HG03354 (cell line): ENCODE measurements at regions not wholly inside any gene's neighbourhood (a gene's known extent, or its start where the extent isn't known, plus 50 kb on each side); places are given as distances from the start of the nearest gene placed in this dataset.

ENCODE experiments used
- ATAC-seq: cut with Tn5 transposase; IDR thresholded peaks from one replicate; pipeline ENCODE4 v1.9.1; 2021; ENCODE audit warnings: mild to moderate bottlenecking; ENCODE audit not compliant: unreplicated experiment, poor library complexity, severe bottlenecking

- ATAC-seq: no peak
Measured at GRCh38 chr3:164479406-164479805, 598.9 kb downstream of the SI start.

GRCh38 chr3:164478323-164478722, 600.0 kb downstream of the SI start:
- no peak for ATAC-seq

DNA sequence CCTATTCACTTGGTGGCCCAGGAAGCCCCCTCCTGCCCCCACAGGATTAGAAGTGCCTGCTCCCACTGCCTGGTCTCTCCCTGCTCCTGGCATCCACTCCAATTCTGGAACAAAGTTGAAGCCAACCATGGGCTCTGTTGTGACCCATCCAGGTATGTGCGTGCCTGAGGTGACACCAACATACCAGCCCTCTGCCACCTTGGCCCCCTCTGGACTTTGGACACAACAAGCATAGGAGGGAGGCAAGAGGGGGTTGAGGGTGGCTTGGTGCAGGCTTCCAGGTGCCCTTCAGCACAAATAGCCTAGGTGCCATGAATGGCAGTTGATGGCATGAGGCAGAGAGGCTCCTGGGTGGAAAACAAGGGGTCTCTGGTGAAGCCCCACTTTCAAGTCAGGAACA, 600.9 kb downstream of the SI start:
- ATAC-seq: no peak

DNA sequence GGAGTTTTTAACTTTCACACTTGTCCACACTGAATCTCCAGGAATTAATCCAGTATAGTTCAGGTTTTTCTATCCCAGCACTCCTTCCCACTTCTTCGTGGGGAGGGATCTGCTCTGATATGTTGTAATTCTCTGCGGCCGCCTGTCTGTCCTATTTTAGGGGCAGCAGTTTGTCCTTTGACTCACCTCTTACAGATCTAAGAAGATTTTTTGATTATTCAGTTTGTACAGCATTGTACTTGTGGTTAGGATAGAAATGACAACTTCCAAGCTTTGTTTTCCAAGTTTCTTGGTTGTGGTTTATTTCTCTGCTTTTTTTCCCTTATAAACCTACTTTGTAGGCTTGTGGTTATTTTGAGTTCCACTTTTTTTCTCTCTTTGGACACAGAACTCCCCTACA, 601.7 kb downstream of the SI start:
- no peak for ATAC-seq

DNA sequence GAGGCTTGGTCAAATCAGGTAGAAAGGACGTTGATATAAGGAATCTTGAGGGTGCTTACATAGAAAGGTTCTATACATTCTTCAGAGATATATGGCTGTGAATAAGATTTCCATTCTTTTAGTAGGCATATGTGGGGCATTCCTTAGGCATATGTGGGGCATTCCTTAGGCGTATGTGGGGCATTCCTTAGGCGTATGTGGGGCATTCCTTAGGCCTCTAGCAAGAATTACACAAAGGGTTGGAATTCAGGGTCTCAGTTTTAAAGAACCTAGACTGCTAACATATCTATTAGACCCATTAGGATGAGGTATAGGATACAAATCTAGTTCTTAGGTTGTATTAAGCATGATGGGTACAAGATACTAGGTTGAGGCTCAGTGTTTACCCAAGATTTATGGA, 607.8 kb downstream of the SI start:
- no peak for ATAC-seq

DNA sequence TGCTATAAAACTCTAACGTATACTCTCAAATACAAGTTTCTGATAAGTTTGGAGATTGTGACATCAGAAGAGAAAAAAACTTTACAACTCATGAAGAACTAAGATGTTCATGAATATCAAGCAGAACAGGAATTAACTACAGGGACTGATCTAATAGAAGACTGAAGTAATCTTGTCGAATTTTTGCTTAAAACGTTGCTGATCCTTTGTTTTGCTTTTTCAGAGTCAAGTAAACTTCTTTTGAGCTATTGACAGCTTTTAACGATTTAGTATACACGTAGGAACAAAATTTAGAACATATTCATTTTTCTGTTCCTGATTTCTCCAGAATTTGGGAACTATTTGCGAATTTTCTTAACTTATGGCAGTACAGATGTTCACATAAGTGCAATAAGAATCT, 610.2 kb downstream of the SI start:
- ATAC-seq: no peak

- ATAC-seq: no peak
Measured at GRCh38 chr3:164467007-164467406, 611.3 kb downstream of the SI start.

GRCh38 chr3:164465172-164465571, 613.1 kb downstream of the SI start:
- no peak for ATAC-seq

DNA sequence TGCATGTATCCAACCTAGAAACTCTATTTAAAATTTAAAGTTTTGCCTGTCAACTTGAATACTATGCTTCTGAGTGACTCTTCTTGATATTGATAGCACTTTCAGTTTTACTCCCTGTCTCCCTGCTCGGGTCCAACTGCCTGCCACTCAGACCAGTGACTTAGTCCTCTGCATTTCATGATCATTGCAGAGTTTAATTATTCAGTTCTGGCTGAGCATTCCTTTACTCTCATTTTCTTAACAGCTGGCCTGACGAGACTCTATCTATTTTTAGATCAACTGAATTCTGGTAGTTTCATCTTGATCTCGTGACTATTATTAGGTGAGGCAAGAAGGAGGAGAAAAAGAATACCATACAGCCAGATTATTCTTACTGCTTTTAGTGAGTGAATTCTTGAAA, 617.4 kb downstream of the SI start:
- ATAC-seq: no peak

DNA sequence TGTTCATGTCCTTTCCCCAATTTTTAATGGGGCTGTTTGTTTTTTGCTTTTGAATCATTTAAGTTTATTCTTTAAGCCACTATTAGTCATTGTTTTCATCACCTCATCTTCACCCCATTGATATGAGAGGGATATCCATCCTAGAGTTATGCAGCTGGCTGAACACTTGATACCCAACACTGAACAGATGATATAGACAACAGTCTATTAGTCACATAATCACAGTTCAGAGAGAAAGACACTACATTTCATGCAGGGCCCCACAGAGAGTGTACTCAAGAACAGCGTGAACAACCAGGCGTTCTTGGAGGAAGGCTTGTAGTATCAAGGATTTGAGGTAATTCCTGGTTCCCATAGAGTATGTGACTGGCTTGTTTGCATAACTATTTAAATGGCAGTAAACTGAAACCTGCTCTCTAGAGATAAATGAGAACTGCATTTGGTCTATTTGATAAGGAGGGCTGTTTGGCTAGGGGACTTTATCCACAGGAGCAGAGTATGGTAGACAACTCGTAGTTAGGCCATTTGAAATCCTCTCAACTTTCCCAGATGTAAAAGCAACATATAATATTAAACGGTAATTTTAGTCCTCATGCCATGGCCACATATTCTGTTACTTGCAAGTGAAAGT, 618.7 kb downstream of the SI start:
- no peak for ATAC-seq

DNA sequence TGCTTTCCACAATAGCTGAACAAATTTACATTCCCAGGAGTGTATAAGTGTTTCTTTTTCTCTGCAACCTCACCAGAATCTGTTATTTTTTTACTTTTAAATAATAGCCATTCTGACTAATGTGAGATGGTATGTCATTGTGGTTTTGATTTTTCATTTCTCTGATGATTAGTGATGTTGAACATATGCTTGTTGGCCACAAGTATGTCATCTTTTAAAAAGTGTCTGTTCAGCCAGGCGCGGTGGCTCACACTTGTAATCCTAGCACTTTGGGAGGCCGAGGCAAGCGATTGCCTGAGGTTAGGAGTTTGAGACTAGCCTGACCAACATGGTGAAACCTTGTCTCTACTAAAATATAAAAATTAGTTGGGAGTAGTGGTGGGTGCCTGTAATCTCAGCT, 619.3 kb downstream of the SI start:
- no peak for ATAC-seq

- ATAC-seq: no peak
Measured at GRCh38 chr3:164453714-164454113, 624.6 kb downstream of the SI start.

- ATAC-seq: no peak
Measured at GRCh38 chr3:164452707-164453106, 625.6 kb downstream of the SI start.

- no peak for ATAC-seq
Measured at GRCh38 chr3:164451072-164451910, 627.0 kb downstream of the SI start.

DNA sequence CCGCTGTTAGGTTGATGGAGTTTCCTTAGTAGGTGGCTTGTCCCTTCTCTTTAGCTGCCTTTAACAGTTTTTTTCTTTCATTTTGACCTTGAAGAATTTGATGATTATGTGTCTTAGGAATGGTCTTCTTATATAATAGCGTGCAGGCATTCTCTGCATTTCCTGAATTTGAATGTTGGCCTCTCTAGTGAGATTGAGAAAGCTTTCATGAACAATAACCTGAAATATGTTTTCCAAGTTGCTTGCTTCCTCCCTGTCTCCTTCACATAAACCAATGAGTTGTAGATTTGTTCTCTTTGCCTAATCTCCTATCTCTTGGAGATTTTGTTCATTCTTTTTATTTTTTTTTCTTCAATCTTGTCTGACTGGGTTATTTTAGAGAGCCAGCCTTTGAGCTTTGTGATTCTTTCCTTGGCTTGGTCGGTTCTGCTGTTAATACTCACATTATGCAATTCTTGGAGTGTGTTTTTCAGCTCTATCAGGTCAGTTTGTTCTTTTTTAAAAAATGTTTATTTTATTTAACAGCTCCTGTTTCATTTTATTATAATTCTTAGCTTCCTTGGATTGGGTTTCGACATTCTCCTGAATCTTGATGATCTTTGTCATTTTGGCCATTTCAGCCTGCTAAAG, 627.9 kb downstream of the SI start:
- no peak for ATAC-seq

- no peak for ATAC-seq
Measured at GRCh38 chr3:164419220-164419619, 659.1 kb downstream of the SI start.

GRCh38 chr3:164418414-164418813, 659.9 kb downstream of the SI start:
- ATAC-seq: no peak

DNA sequence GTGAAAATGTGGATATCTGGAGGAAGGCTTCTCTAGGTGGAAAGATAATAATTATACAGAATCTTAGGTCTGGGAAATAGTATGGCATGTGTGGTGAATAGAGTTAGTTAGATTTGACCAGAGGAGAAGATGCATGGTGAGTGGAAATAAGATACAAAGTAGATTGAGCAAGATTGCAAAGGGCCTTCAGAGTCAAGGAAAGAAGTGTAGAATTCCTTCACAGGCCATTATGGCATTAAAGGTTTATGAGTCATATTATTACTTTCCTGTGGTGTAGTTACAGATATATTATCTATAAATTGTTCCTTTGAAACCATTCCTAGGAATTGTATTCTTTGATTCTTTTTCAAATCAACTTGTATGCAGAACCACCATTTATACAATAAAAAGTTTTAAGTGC, 660.3 kb downstream of the SI start:
- ATAC-seq: no peak

- ATAC-seq: no peak
Measured at GRCh38 chr3:164416491-164417222, 661.6 kb downstream of the SI start.

GRCh38 chr3:164408326-164408725, 670.0 kb downstream of the SI start:
- no peak for ATAC-seq
